ENCODE measurements at regions not wholly inside any gene's neighbourhood (a gene's known extent, or its start where the extent isn't known, plus 50 kb on each side); places are given as distances from the start of the nearest gene placed in this dataset.

DNA sequence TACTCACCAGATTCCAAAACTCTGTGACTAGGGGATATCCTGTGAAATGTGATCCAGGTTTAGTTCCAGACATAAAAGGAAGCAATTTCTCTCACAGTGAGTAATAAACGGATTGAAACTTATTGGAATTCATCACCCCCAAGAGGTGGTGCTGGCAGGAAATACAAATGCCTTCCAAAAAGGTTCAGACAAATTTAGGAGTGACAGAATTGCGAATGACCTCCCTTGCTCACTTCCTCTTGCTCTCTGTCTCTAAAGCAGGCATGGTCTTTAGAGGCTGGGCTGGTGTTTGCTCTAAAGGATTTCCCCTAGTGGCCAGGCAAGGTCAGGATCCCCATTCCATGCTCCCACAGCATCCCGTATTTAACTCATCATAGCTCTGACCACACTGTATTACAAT lies 449.4 kb upstream of the PPP2R3A start:
- ChIA-PET CTCF (interaction anchor here (1.1 to 1.2 kb wide), 3 partner anchors 17 to 37 kb away, joined by 3 read pairs; no protein-coding TSS in a partner anchor), POLR2A (no interaction called here)
- DNase-seq (ENCODE audit: extremely low spot score), result no peak
- TF ChIP-seq, protein P1, sequence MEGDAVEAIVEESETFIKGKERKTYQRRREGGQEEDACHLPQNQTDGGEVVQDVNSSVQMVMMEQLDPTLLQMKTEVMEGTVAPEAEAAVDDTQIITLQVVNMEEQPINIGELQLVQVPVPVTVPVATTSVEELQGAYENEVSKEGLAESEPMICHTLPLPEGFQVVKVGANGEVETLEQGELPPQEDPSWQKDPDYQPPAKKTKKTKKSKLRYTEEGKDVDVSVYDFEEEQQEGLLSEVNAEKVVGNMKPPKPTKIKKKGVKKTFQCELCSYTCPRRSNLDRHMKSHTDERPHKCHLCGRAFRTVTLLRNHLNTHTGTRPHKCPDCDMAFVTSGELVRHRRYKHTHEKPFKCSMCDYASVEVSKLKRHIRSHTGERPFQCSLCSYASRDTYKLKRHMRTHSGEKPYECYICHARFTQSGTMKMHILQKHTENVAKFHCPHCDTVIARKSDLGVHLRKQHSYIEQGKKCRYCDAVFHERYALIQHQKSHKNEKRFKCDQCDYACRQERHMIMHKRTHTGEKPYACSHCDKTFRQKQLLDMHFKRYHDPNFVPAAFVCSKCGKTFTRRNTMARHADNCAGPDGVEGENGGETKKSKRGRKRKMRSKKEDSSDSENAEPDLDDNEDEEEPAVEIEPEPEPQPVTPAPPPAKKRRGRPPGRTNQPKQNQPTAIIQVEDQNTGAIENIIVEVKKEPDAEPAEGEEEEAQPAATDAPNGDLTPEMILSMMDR (IDR thresholded peaks at IDR 0.05; ENCODE audit: control extremely low read depth, extremely low read depth, low read depth, missing control alignments), result no peak

DNA sequence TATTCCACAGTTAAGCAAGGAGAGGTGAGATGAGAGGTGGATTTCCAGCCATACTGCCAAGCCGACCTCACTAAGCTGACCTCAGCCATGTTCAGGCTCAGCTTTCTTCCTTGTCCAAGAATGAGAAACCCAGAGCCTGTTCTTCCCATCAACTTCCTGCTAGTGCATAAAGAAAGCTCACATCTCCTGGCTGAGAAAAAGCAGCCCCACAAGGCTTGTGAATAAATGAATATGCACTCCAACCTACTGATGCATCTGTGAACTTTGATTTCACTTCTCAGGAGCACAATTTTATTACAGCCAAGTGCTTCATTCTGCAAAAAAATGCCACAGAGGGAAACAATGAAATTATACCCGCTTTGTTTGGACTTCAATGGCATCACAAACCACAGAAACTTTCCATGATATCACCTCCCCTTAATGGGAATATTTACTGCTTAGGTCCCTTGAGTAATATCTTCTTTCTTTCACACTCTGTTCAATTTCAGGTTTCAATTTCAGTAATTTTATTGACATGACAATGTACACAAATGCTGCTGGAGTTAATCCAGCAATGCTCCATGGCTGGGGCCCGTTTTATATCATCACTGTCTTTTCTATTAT lies 437.0 kb upstream of the PPP2R3A start:
- ChIA-PET CTCF (no interaction called here), POLR2A (no interaction called here)
- no peak for DNase-seq (ENCODE audit: extremely low spot score)
- TF ChIP-seq, protein P1 (IDR thresholded peaks at IDR 0.05; ENCODE audit: control extremely low read depth, extremely low read depth, low read depth, missing control alignments), result no peak

DNA sequence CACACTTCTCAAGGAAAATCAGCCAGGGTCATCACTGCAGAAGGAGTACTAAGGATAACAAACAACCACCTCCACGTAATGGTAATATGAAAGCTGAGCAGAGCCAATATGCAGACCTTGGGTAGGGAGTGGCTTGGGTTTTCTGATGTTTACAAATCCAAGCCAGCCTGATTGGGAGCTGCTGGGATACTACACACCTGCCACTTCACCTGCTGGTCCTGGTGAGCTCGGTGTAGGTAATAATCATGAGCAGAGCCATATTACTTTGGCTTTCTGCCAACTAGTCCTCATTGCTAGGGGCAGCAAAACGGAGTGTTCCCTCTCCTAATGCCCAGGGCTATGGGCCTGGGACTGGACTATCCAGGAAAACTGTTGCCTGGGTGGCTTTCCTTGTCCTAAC lies 433.5 kb upstream of the PPP2R3A start:
- CTCF ChIA-PET, result no interaction called here
- POLR2A ChIA-PET, result no interaction called here
- TF ChIP-seq, protein P1 (IDR thresholded peaks at IDR 0.05; ENCODE audit: control extremely low read depth, extremely low read depth, low read depth, missing control alignments), result no peak
- no peak for DNase-seq (ENCODE audit: extremely low spot score)

DNA sequence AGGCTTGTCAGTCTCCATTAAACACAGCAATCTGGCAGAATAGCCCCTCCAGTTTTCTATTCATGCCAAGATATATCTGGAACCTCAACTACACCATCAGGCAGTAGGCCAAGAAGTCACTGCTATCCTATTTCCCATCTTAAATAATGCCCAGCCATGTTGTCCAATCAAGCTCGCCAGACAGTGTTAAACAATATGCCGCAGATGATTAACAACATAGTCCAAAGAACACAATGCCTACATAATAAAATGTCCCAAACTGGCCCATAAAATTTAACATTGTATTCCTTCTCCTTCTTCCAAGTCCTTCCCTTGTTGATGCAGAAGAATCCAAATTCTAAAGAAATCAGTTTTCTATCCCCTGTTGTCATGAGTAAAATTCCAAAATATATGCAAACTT lies 427.4 kb upstream of the PPP2R3A start:
- DNase-seq (ENCODE audit: extremely low spot score), result no peak
- TF ChIP-seq, protein P1 (IDR thresholded peaks at IDR 0.05; ENCODE audit: control extremely low read depth, extremely low read depth, low read depth, missing control alignments), result no peak
- ChIA-PET CTCF (no interaction called here), POLR2A (no interaction called here)

DNA sequence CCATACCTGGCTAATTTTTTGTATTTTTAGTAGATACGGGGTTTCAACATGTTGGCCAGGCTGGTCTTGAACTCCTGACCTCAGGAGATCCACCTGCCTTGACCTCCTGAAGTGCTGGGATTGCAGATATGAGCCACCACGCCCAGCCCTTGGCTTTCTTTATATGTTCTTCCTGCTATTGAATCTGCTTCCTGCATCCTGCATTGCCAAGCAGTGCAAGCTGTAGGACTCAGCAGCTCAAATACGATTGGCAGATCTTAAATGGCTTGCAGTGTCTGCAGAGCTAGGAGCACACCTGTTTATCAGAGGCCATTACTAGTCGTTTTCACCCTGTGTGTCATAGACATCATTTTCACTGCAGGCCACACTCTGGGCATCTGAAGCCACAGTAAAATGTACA lies 426.2 kb upstream of the PPP2R3A start:
- TF ChIP-seq, protein P1 (IDR thresholded peaks at IDR 0.05; ENCODE audit: control extremely low read depth, extremely low read depth, low read depth, missing control alignments), result no peak
- ChIA-PET CTCF (no interaction called here), POLR2A (no interaction called here)
- no peak for DNase-seq (ENCODE audit: extremely low spot score)

DNA sequence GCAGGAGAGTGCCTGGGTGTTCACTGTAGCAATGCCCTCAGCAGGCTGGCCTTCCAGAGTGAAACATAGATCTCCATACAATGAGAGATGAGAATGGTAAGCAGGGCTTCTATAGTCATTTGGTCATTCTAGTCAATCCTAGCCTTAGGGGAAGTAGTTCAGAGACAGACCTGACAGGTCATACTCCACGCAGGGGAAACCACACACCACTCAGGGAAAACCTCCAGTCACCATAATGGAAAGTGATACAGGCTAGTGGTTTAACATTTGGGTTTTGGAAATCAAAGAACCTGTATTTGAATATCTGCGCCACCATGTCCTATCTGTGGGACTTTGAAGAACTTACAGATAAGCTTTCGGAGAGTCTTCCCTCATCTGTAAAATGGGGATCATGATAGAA lies 425.7 kb upstream of the PPP2R3A start:
- ChIA-PET CTCF (no interaction called here), POLR2A (no interaction called here)
- DNase-seq (ENCODE audit: extremely low spot score), result no peak
- TF ChIP-seq, protein P1 (IDR thresholded peaks at IDR 0.05; ENCODE audit: control extremely low read depth, extremely low read depth, low read depth, missing control alignments), result no peak
